Endothelial cell of umbilical vein (primary cell): ENCODE measurements at regions not wholly inside any gene's neighbourhood (a gene's known extent, or its start where the extent isn't known, plus 50 kb on each side); places are given as distances from the start of the nearest gene placed in this dataset.

Source experiments
- BruUV-seq: library from RNA; stranded (reverse); fragments of 400-500 nt; replicated peaks from 2 replicates; lab custom pipeline; 2021; lab: Mats Ljungman, UMichigan
- CTCF ChIA-PET: fragments of 300-600, 350-600 bp; sonication (Branson Sonifier 250); formaldehyde crosslinking; loops from one replicate; lab custom pipeline; 2021; ENCODE audit warnings: antibody characterized with exemption, inconsistent platforms; lab: Charles Lee
- POLR2A ChIA-PET: fragments of 300-600, 350-600 bp; sonication (Branson Sonifier 250); formaldehyde crosslinking; loops from one replicate; lab custom pipeline; 2021; ENCODE audit warnings: antibody characterized with exemption, inconsistent platforms; lab: Charles Lee
- DNase-seq: peaks from one replicate; pipeline ENCODE4 v3.0.0-alpha.2; 2011; ENCODE audit warnings: low read depth, low spot score
- FAIRE-seq: peaks from 2 replicates; lab custom pipeline; 2011; peaks lifted over from hg19 to GRCh38; lab: Jason Lieb, UNC
- H2AFZ ChIP-seq: 2 replicates; pipeline ENCODE4 v1.6.0; 2012; ENCODE audit warnings: low read depth, low read length, control low read depth, inconsistent platforms
- H3K27ac ChIP-seq: 2 replicates; pipeline ENCODE4 v1.5.1; 2011; ENCODE audit warnings: low read depth, mild to moderate bottlenecking, control low read depth, low read length, moderate library complexity; ENCODE audit not compliant: insufficient read depth
- H3K27me3 ChIP-seq, 2 experiments: 2 replicates each; pipeline versions ENCODE4 v1.6.0 to v1.6.1; 2011; ENCODE audit warnings: low read length in 2 of 2, mixed read lengths in 1 of 2; ENCODE audit not compliant: control insufficient read depth in 2 of 2, insufficient read depth in 2 of 2
- H3K36me3 ChIP-seq, 2 experiments: 2 replicates in 1 of 2; 3 replicates in 1 of 2; pipeline ENCODE4 v1.5.1; 2011; ENCODE audit warnings: low read length in 2 of 2, mild to moderate bottlenecking in 1 of 2, moderate library complexity in 1 of 2; ENCODE audit not compliant: control insufficient read depth in 2 of 2, insufficient read depth in 2 of 2; ENCODE audit errors: extremely low read depth in 1 of 2
- H3K4me1 ChIP-seq: 3 replicates; pipeline ENCODE4 v1.5.1; 2011; ENCODE audit warnings: mild to moderate bottlenecking, low read length; ENCODE audit not compliant: control insufficient read depth, insufficient read depth; ENCODE audit errors: extremely low read depth
- H3K4me2 ChIP-seq: 2 replicates; pipeline ENCODE4 v1.6.1; 2011; ENCODE audit warnings: low read length, control low read depth, mixed read lengths; ENCODE audit not compliant: insufficient read depth
- H3K4me3 ChIP-seq, 3 experiments: fragments of 200-600 bp in 1 of 3; sonication (generic), shearing (Covaris generic) in 1 of 3; replicated peaks in 1 of 3; 2 replicates each; pipeline ENCODE4 v1.5.1; 2011 to 2016; ENCODE audit warnings: control low read depth in 3 of 3, low read length in 3 of 3, mild to moderate bottlenecking in 2 of 3, inconsistent platforms in 1 of 3, low read depth in 1 of 3, moderate library complexity in 1 of 3; ENCODE audit not compliant: insufficient read depth in 1 of 3
- H3K79me2 ChIP-seq: 2 replicates; pipeline ENCODE4 v1.6.0; 2012; ENCODE audit warnings: low read length, inconsistent platforms; ENCODE audit not compliant: control insufficient read depth, insufficient read depth
- H3K9ac ChIP-seq: replicated peaks from 2 replicates; pipeline ENCODE3; 2011; ENCODE audit warnings: low read length, control low read depth; ENCODE audit not compliant: insufficient read depth; ENCODE audit errors: extremely low read depth
- H3K9me1 ChIP-seq: replicated peaks from 3 replicates; pipeline ENCODE4 v1.6.0; 2011; ENCODE audit warnings: mild to moderate bottlenecking, low read length; ENCODE audit not compliant: control insufficient read depth, insufficient read depth; ENCODE audit errors: extremely low read depth
- H3K9me3 ChIP-seq: replicated peaks from 2 replicates; pipeline ENCODE4 v1.5.1; 2012; ENCODE audit warnings: low read length, inconsistent platforms; ENCODE audit not compliant: control insufficient read depth, insufficient read depth
- H4K20me1 ChIP-seq: replicated peaks from 2 replicates; pipeline ENCODE3; 2011; ENCODE audit warnings: mild to moderate bottlenecking, low read length; ENCODE audit not compliant: control insufficient read depth, insufficient read depth; ENCODE audit errors: extremely low read depth
- EZH2 ChIP-seq: IDR thresholded peaks from 2 replicates; pipeline ENCODE4 v1.6.1; 2012; ENCODE audit warnings: borderline replicate concordance, low read depth, mild to moderate bottlenecking, moderate library complexity, low read length, inconsistent platforms; ENCODE audit not compliant: severe bottlenecking
- FOS ChIP-seq: IDR thresholded peaks from 2 replicates; pipeline ENCODE4 v1.6.1; 2011; ENCODE audit warnings: mild to moderate bottlenecking, low read length, moderate library complexity, borderline replicate concordance; ENCODE audit not compliant: insufficient read depth
- GATA2 ChIP-seq: IDR thresholded peaks from 2 replicates; pipeline ENCODE4 v1.7.0; 2011; ENCODE audit warnings: low read depth, mild to moderate bottlenecking, moderate library complexity, mixed read lengths, low read length; ENCODE audit not compliant: insufficient read length, insufficient read depth
- JUN ChIP-seq: IDR thresholded peaks from 2 replicates; pipeline ENCODE4 v1.6.1; 2011; ENCODE audit warnings: borderline replicate concordance, low read depth; ENCODE audit not compliant: insufficient read length, insufficient read depth
- MYC ChIP-seq: IDR thresholded peaks from one replicate; pipeline ENCODE4 v1.6.1; 2011; ENCODE audit warnings: mild to moderate bottlenecking, low read depth, low read length
- POLR2A ChIP-seq: IDR thresholded peaks from 2 replicates; pipeline ENCODE4 v1.6.1; 2012; ENCODE audit warnings: low read depth, mild to moderate bottlenecking, control low read depth, low read length
- POLR2AphosphoS5 ChIP-seq: IDR thresholded peaks from 2 replicates; pipeline ENCODE4 v1.6.1; 2012; ENCODE audit warnings: low read depth, mild to moderate bottlenecking, control low read depth, low read length, moderate library complexity; ENCODE audit not compliant: insufficient read depth
- dilution Hi-C: fragments of 300-500 bp; cut with MboI; formaldehyde crosslinking; loops from one replicate; pipeline ENCODE4 v1.15.0; 2019; ENCODE audit warnings: low sequenced_read_pairs; ENCODE audit not compliant: extremely low pct_ligation_motif_present
- intact Hi-C: fragments of 100-400 bp; cut with micrococcal nuclease; formaldehyde crosslinking; loops from one replicate; pipeline ENCODE4 v1.10.0; 2022
- TF ChIP-seq, protein P1 (sequence below), 2 donors: IDR thresholded peaks; 1 replicate in 1 of 2; 2 replicates in 1 of 2; pipeline ENCODE4 v1.5.1; 2011; ENCODE audit warnings: low read length in 2 of 2, mild to moderate bottlenecking in 2 of 2, moderate library complexity in 2 of 2, control low read depth in 1 of 2, inconsistent platforms in 1 of 2, low read depth in 1 of 2; ENCODE audit not compliant: insufficient read depth in 1 of 2; ENCODE audit errors: extremely low read depth in 1 of 2
- TF ChIP-seq, protein P2 (sequence below): IDR thresholded peaks from 2 replicates; pipeline ENCODE4 v1.6.1; 2011; ENCODE audit not compliant: insufficient read depth, insufficient read length

DNA sequence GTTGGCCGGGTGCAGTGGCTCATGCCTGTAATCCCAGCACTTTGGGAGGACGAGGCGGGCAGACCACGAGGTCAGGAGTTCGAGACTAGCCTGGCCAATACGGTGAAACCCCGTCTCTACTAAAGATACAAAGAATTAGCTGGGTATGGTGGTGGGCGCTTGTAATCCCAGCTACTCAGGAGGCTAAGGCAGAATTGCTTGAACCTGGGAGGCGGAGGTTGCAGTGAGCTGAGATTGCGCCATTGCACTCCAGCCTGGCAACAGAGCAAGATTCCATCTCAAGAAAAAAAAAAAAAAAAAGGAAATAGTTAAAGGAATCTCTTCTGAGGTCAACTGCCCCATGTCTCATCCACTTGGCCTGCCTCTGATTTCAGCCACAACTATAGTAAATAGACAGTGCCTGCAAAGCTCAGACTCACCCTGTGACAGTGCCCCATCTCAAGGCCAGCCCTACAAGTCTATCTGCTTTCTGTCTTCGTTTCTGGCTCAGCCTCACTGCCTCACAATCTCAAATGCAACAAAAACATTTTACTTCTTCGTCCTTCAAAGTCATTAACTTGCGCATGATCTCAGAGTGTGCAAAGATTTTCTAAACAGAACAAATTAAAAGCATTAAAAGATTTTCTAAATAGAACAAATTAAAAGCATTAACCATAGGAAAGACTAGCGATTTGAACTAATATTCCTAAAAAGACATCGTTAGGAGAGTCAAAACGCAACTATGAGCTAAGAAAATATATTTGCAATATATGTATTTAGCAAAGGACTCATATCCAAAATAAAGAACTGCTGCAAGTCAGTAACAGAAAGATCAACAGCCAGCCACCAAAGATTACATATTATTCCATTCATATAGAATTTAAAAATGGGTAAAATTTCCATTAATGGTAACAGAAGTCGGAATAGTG is 65.0 kb upstream of the PRDX6 start:
- no peak overlapping the region for H3K27ac ChIP-seq
- DNase-seq: no peak

More for the DNA sequence above, 65.0 kb upstream of the PRDX6 start:
- Histone ChIP-seq H3K4me2 (no peak overlapping the region), H3K4me3 (no peak overlapping the region), H3K79me2 (no peaks in the 10 kb centered on the region), H3K36me3 (no peaks in the 10 kb centered on the region), H3K9me3 (no peaks in the 10 kb centered on the region), H2AFZ (no peak overlapping the region), H3K4me1 (peaks cover 4% of the 10 kb centered on the region), H4K20me1 (no peaks in the 10 kb centered on the region), H3K9ac (no peak overlapping the region), H3K27me3 (no peaks in the 10 kb centered on the region), H3K9me1 (no peaks in the 10 kb centered on the region)
- CTCF ChIA-PET: interaction anchor here (0.6 kb wide), 1 partner anchor 82 kb away, joined by 3 read pairs; no protein-coding TSS in a partner anchor
- no peak for FAIRE-seq
- POLR2A ChIA-PET: no interaction called here
- dilution Hi-C loops (no loop called here), intact Hi-C loops (no loop called here)
- no TSS peak for BruUV-seq
- no peak for TF ChIP-seq FOS
- no peak for TF ChIP-seq MYC
- TF ChIP-seq POLR2A: no peak
- TF ChIP-seq EZH2: no peak
- TF ChIP-seq JUN: no peak
- TF ChIP-seq POLR2AphosphoS5: no peak
- TF ChIP-seq, protein P1, sequence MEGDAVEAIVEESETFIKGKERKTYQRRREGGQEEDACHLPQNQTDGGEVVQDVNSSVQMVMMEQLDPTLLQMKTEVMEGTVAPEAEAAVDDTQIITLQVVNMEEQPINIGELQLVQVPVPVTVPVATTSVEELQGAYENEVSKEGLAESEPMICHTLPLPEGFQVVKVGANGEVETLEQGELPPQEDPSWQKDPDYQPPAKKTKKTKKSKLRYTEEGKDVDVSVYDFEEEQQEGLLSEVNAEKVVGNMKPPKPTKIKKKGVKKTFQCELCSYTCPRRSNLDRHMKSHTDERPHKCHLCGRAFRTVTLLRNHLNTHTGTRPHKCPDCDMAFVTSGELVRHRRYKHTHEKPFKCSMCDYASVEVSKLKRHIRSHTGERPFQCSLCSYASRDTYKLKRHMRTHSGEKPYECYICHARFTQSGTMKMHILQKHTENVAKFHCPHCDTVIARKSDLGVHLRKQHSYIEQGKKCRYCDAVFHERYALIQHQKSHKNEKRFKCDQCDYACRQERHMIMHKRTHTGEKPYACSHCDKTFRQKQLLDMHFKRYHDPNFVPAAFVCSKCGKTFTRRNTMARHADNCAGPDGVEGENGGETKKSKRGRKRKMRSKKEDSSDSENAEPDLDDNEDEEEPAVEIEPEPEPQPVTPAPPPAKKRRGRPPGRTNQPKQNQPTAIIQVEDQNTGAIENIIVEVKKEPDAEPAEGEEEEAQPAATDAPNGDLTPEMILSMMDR (IDR thresholded peaks at IDR 0.05; ENCODE audit: extremely low read depth in 1 of 2, insufficient read depth in 1 of 2, low read depth in 1 of 2, low read length in 2 of 2): no peak
- no peak for TF ChIP-seq GATA2
- TF ChIP-seq, protein P2, sequence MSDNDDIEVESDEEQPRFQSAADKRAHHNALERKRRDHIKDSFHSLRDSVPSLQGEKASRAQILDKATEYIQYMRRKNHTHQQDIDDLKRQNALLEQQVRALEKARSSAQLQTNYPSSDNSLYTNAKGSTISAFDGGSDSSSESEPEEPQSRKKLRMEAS: no peak
